H1 (cell line): ENCODE measurements at regions not wholly inside any gene's neighbourhood (a gene's known extent, or its start where the extent isn't known, plus 50 kb on each side); places are given as distances from the start of the nearest gene placed in this dataset.
"Not testable (repeated sequence)": the region's sequence is repeated elsewhere in the genome, so short reads cannot be mapped to it uniquely, and the experiment has no call there.

Experiments used
- CTCF ChIA-PET: fragments of 300-600 bp; sonication (Branson Sonifier 250); formaldehyde crosslinking; loops from one replicate; lab custom pipeline; 2021; ENCODE audit not compliant: partially characterized antibody; lab: Charles Lee
- POLR2A ChIA-PET: fragments of 300-600 bp; sonication (Branson Sonifier 250); formaldehyde crosslinking; loops from one replicate; lab custom pipeline; 2021; ENCODE audit warnings: inconsistent platforms; ENCODE audit not compliant: partially characterized antibody; lab: Charles Lee
- DNase-seq, 2 experiments: peaks; one replicate each; pipeline versions ENCODE4 v3.0.0 to v3.0.0-alpha.2; 2010 to 2022; ENCODE audit warnings: low spot score in 2 of 2, low read depth in 1 of 2, mixed read lengths in 1 of 2
- FAIRE-seq: peaks from 2 replicates; lab custom pipeline; 2011; peaks lifted over from hg19 to GRCh38; lab: Jason Lieb, UNC
- H2AFZ ChIP-seq: 2 replicates; pipeline ENCODE4 v1.8.1; 2012; ENCODE audit warnings: low read length, inconsistent platforms
- H2AK5ac ChIP-seq: 2 replicates; pipeline ENCODE4 v1.6.1; 2013; ENCODE audit warnings: low read depth, low read length
- H2BK120ac ChIP-seq: replicated peaks from 2 replicates; pipeline ENCODE3; 2013; ENCODE audit warnings: low read depth, low read length, inconsistent platforms
- H2BK12ac ChIP-seq: 2 replicates; pipeline ENCODE4 v1.6.1; 2013; ENCODE audit warnings: low read depth, low read length
- H2BK15ac ChIP-seq: 2 replicates; pipeline ENCODE4 v1.6.1; 2013; ENCODE audit warnings: low read length
- H2BK20ac ChIP-seq: 2 replicates; pipeline ENCODE4 v1.6.1; 2013; ENCODE audit warnings: low read length
- H2BK5ac ChIP-seq: 2 replicates; pipeline ENCODE4 v1.6.1; 2013; ENCODE audit warnings: low read depth, low read length
- H3K14ac ChIP-seq: 2 replicates; pipeline ENCODE4 v1.6.1; 2013; ENCODE audit warnings: inconsistent platforms; ENCODE audit not compliant: insufficient read length
- H3K18ac ChIP-seq: 2 replicates; pipeline ENCODE4 v1.6.1; 2013; ENCODE audit warnings: low read length; ENCODE audit errors: extremely low read depth
- H3K23ac ChIP-seq: 2 replicates; pipeline ENCODE4 v1.6.1; 2013; ENCODE audit warnings: inconsistent platforms; ENCODE audit not compliant: insufficient read length
- H3K23me2 ChIP-seq: 2 replicates; pipeline ENCODE4 v1.6.1; 2013; ENCODE audit warnings: low read depth, low read length
- H3K27ac ChIP-seq: 2 replicates; pipeline ENCODE4 v1.6.1; 2011; ENCODE audit warnings: low read depth, low read length, inconsistent platforms
- H3K27me3 ChIP-seq, 4 experiments: replicated peaks in 1 of 4; 1 replicate in 1 of 4; 2 replicates in 3 of 4; pipeline versions ENCODE4 v1.6.1 to v1.8.1; 2011 to 2013; ENCODE audit warnings: low read length in 3 of 4, mild to moderate bottlenecking in 3 of 4, inconsistent platforms in 2 of 4, mixed read lengths in 2 of 4, moderate library complexity in 1 of 4; ENCODE audit not compliant: control insufficient read depth in 3 of 4, insufficient read depth in 3 of 4; ENCODE audit errors: extremely low read depth in 1 of 4
- H3K36me3 ChIP-seq, 4 experiments: 2 replicates each; pipeline versions ENCODE4 v1.6.1 to v1.8.1; 2011 to 2013; ENCODE audit warnings: mild to moderate bottlenecking in 4 of 4, low read length in 3 of 4, moderate library complexity in 2 of 4, control low read depth in 1 of 4, inconsistent platforms in 1 of 4; ENCODE audit not compliant: insufficient read depth in 4 of 4, control insufficient read depth in 2 of 4
- H3K4ac ChIP-seq: replicated peaks from 2 replicates; pipeline ENCODE3; 2013; ENCODE audit warnings: low read length, low read depth, mixed read lengths, inconsistent platforms; ENCODE audit not compliant: insufficient read length
- H3K4me1 ChIP-seq, 4 experiments: replicated peaks in 1 of 4; 1 replicate in 1 of 4; 2 replicates in 3 of 4; pipeline versions ENCODE4 v1.6.1 to v1.8.1; 2011 to 2013; ENCODE audit warnings: low read length in 3 of 4, inconsistent platforms in 2 of 4, mixed read lengths in 1 of 4; ENCODE audit not compliant: insufficient read depth in 4 of 4, control insufficient read depth in 3 of 4
- H3K4me2 ChIP-seq, 2 experiments: 2 replicates each; pipeline versions ENCODE4 v1.6.1 to v1.8.1; 2011 to 2013; ENCODE audit warnings: low read depth in 2 of 2, low read length in 2 of 2, control low read depth in 1 of 2, inconsistent platforms in 1 of 2, mild to moderate bottlenecking in 1 of 2; ENCODE audit not compliant: insufficient read depth in 1 of 2
- H3K4me3 ChIP-seq, 4 experiments: fragments of 200-600, 300-600 bp in 1 of 4; sonication (generic), shearing (Covaris generic), sonication (Bioruptor Twin) in 1 of 4; 2 replicates each; pipeline versions ENCODE4 v1.5.1 to v1.8.1; 2011 to 2016; ENCODE audit warnings: low read length in 4 of 4, low read depth in 3 of 4, control low read depth in 2 of 4, inconsistent platforms in 2 of 4, mild to moderate bottlenecking in 2 of 4, mixed read lengths in 1 of 4, moderate library complexity in 1 of 4; ENCODE audit not compliant: insufficient read depth in 2 of 4; ENCODE audit errors: extremely low read depth in 1 of 4
- H3K56ac ChIP-seq: replicated peaks from 2 replicates; pipeline ENCODE3; 2013; ENCODE audit warnings: low read depth, mild to moderate bottlenecking, mixed read lengths, low read length, inconsistent platforms; ENCODE audit not compliant: insufficient read length
- H3K79me1 ChIP-seq: 2 replicates; pipeline ENCODE4 v1.6.1; 2013; ENCODE audit warnings: low read depth, low read length, control low read depth
- H3K79me2 ChIP-seq, 2 experiments: 2 replicates each; pipeline versions ENCODE4 v1.6.1 to v1.8.1; 2012 to 2013; ENCODE audit warnings: low read length in 2 of 2, mild to moderate bottlenecking in 2 of 2, inconsistent platforms in 1 of 2; ENCODE audit not compliant: insufficient read depth in 2 of 2, control insufficient read depth in 1 of 2
- H3K9ac ChIP-seq, 4 experiments: replicated peaks in 1 of 4; 1 replicate in 1 of 4; 2 replicates in 3 of 4; pipeline versions ENCODE4 v1.6.1 to v1.8.1; 2011 to 2013; ENCODE audit warnings: low read depth in 3 of 4, low read length in 3 of 4, control low read depth in 2 of 4, mild to moderate bottlenecking in 2 of 4, moderate library complexity in 2 of 4, inconsistent platforms in 1 of 4; ENCODE audit errors: extremely low read depth in 1 of 4
- H3K9me3 ChIP-seq, 2 experiments: 2 replicates each; pipeline versions ENCODE4 v1.6.1 to v1.8.1; 2012 to 2013; ENCODE audit warnings: mild to moderate bottlenecking in 2 of 2, moderate library complexity in 2 of 2, control low read depth in 1 of 2, inconsistent platforms in 1 of 2, low read depth in 1 of 2, low read length in 1 of 2, mixed read lengths in 1 of 2; ENCODE audit not compliant: insufficient read depth in 2 of 2
- H4K20me1 ChIP-seq, 2 experiments: replicated peaks in 1 of 2; 2 replicates each; pipeline versions ENCODE3 to v1.8.1; 2011 to 2013; ENCODE audit warnings: inconsistent platforms in 2 of 2, low read length in 2 of 2, mild to moderate bottlenecking in 1 of 2; ENCODE audit not compliant: insufficient read depth in 2 of 2, control insufficient read depth in 1 of 2
- H4K5ac ChIP-seq: 2 replicates; pipeline ENCODE4 v1.6.1; 2013; ENCODE audit warnings: low read length, low read depth, mixed read lengths, inconsistent platforms; ENCODE audit not compliant: insufficient read length
- H4K8ac ChIP-seq: 2 replicates; pipeline ENCODE4 v1.8.0; 2013; ENCODE audit warnings: mild to moderate bottlenecking, moderate library complexity, low read length, inconsistent platforms; ENCODE audit not compliant: insufficient read depth; ENCODE audit errors: extremely low read depth
- H4K91ac ChIP-seq: replicated peaks from 2 replicates; pipeline ENCODE3; 2013; ENCODE audit warnings: low read length, mixed read lengths, inconsistent platforms; ENCODE audit not compliant: insufficient read length
- WGBS, 2 experiments: shearing (Covaris generic) in 1 of 2; methylation state at CpG; one replicate each; pipeline versions ENCODE4 v1.1.6 to v1.1.7; 2013 to 2015; ENCODE audit warnings: low lambda C conversion rate in 2 of 2, mixed read lengths in 2 of 2, inconsistent platforms in 1 of 2, low coverage in 1 of 2, missing lambda C conversion rate in 1 of 2; ENCODE audit not compliant: insufficient replicate concordance in 2 of 2, insufficient coverage in 1 of 2, insufficient read length in 1 of 2; ENCODE audit errors: extremely low coverage in 1 of 2, missing lambda C conversion rate in 1 of 2; 5-methylcytosine and 5-hydroxymethylcytosine counted together

DNA sequence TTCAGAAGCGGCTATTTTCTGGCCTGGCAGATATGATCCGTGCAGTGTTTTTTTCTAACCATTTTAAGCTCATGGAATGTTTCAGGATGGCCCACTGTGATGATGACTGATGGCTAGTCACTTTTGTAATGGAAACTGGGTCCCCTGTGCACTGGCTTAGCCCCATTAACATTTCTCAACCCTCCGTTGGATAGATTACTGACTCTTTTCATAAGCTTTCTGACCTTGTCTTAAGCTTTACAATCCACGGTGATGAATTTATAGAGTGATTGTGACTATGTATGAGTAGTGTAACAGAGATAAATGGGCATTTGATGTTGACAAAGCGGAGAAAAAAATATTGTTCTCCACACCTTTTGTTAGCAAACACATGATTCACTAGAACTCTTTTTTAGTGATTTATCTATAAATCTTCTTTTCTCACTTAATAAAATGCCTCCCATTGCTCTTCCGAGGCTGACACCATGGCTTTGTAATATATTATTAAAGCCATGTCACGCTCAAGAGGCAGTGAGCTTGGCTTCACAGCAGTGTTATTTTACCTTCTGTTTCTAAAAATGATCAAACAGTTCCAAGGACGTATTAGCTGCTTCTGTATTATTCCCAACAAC lies 221.0 kb upstream of the LINC00305 start:
- not testable (repeated sequence) for H3K79me2 ChIP-seq, H3K4me2 ChIP-seq, H3K4ac ChIP-seq

More for the DNA sequence above, 221.0 kb upstream of the LINC00305 start:
- H4K5ac ChIP-seq, H3K36me3 ChIP-seq, H3K9ac ChIP-seq, H2BK20ac ChIP-seq, H3K18ac ChIP-seq, H2AFZ ChIP-seq, H3K4me1 ChIP-seq, H3K27ac ChIP-seq, H3K23ac ChIP-seq, H2AK5ac ChIP-seq, POLR2A ChIA-PET, H2BK5ac ChIP-seq, H3K9me3 ChIP-seq, H3K4me3 ChIP-seq, H3K14ac ChIP-seq, H4K91ac ChIP-seq, H2BK120ac ChIP-seq, H2BK12ac ChIP-seq, H3K79me1 ChIP-seq, H2BK15ac ChIP-seq, H3K23me2 ChIP-seq, DNase-seq, H3K27me3 ChIP-seq, H3K56ac ChIP-seq, H4K8ac ChIP-seq, H4K20me1 ChIP-seq: not testable (repeated sequence)
- peak; percentile 85 for FAIRE-seq
- WGBS, 2 experiments = 89% methylated on average over 6 of the region's 8 CpGs; no CpG with 5 or more reads in 1 of the 2 experiments
- CTCF ChIA-PET = interaction anchor here (0.6 kb wide), 1 partner anchor 39 kb away, joined by 3 read pairs; no protein-coding TSS in a partner anchor
